GM19463 (cell line): ENCODE measurements at regions not wholly inside any gene's neighbourhood (a gene's known extent, or its start where the extent isn't known, plus 50 kb on each side); places are given as distances from the start of the nearest gene placed in this dataset.
"Not testable (repeated sequence)": the region's sequence is repeated elsewhere in the genome, so short reads cannot be mapped to it uniquely, and the experiment has no call there.

Source experiments
- ATAC-seq: cut with Tn5 transposase; IDR thresholded peaks from one replicate; pipeline ENCODE4 v1.9.1; 2021; ENCODE audit warnings: mild to moderate bottlenecking, moderate library complexity; ENCODE audit not compliant: unreplicated experiment

- not testable (repeated sequence) for ATAC-seq
These were observed 299.4 kb downstream of the BCL2L11 start for GRCh38 chr2:111420074-111420473.

DNA sequence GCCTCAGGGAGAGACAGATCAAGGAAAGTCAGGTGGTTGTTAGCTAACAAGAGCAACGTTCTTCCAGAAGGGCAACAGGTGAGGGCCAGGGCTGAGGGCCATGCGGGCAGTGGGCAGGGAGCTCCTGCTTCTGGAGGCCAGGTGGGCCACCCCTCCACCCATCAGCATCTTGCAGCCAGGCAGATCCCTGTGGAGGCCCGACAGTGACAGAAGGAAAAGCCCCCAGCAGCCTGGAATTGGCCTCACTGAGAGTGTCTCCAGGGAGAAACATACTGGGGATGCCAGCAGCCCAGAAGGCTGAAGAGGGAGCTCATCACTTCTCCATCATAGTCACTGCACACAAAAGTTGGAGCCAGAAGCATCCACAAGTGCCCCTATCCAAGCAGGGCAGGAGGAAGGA lies 300.1 kb downstream of the BCL2L11 start:
- ATAC-seq = not testable (repeated sequence)

DNA sequence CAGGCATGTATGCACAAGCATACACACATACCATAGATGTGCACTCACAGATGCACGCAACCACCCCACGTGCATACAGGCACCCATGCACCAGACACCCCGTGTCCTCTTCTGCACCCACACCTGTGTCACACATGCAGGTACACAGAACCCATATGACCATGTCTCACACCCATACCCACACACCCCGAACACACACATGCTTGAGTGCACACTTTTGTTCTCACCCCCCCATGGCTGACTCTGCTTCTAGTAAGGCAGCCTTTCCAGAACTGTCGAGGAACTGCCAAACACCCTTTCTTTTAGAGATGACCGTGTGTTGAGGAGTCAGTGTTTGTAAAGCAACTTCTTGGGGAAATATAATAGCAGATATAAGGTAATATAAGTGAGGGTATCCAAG lies 301.2 kb downstream of the BCL2L11 start:
- ATAC-seq = not testable (repeated sequence)

- not testable (repeated sequence) for ATAC-seq
These were observed 301.8 kb downstream of the BCL2L11 start for GRCh38 chr2:111422562-111422961.

GRCh38 chr2:111423184-111423583 lies 302.5 kb downstream of the BCL2L11 start:
- ATAC-seq = not testable (repeated sequence)

DNA sequence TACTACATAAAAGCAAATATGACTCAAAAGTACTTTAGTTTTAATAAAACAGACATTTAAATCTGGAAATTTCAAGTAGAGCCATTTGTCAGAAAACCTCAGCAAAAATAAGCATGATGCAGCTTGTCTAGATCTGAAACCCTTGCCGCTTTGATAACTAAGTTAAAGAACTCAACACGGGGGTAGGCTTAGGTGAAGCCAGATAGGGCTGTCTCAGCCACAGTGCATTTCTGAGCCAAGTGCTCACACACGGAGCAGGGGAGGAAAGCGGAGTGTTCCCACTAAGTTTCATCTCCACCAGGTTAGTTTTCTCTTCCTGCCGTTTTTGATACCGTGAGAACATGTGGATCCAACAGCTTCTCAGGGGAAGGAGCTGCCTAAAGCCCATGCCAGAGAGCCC lies 303.5 kb downstream of the BCL2L11 start:
- not testable (repeated sequence) for ATAC-seq

DNA sequence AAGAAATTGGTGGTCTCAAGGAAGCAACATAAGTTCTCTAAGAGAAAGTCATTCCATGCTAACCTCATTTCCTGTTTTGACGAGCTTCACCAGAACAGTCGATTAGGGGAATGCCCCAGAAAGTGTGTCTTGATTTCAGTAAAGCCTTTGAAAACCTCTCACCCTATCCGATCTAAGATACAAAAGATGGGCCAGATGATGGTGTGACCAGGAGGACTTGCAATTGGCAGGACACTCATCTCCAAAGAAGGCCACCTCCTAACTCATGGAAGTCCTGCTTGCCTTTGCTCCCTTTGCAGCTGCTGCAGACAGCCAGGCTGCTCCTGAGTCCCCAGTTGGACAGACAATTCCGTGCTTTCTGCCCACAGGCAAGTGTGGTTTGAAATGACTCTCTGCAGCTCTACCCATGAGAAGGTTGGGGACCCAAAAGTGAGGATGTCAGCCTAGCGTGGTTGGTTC lies 304.2 kb downstream of the BCL2L11 start:
- ATAC-seq = not testable (repeated sequence)

DNA sequence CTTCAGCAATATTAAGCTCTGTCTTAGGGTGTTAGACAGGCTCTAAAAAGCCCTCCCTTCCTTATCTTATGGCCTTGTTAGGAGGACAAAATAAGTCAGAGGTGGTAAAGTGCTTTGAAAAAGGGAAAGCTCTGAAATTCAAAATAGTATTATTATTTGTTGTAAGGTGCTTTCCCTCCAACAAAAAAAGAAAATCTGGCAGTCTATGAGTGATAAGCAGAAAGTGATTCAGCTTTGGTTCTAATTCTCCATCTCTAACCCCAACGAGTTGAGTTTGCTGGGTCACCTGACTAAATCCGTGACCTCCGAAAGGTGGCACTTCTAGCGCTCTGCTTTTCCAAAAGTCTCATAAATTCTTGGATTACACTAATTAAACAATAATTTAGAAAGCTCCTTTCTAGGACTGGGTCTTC lies 305.1 kb downstream of the BCL2L11 start:
- peak; percentile 41 for ATAC-seq

DNA sequence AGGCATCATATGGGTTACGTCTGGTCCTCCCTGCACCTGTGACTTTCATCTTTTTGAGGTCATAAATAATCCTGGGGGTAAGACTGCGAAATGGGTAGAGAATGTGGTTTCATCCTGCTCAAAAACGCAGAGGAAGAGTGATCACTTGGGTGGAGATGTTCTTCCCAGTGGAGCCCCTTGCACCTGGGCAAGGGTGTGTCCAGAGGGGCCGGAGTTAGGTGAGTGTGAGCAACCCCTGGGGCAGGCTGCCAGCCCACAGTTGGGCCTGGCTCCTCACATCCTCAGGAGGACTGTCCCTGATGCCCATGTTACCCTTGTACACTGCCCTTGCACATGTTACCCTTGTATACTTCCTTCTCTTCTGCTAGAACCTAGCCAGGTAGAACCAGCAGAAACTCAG lies 306.6 kb downstream of the BCL2L11 start:
- not testable (repeated sequence) for ATAC-seq

DNA sequence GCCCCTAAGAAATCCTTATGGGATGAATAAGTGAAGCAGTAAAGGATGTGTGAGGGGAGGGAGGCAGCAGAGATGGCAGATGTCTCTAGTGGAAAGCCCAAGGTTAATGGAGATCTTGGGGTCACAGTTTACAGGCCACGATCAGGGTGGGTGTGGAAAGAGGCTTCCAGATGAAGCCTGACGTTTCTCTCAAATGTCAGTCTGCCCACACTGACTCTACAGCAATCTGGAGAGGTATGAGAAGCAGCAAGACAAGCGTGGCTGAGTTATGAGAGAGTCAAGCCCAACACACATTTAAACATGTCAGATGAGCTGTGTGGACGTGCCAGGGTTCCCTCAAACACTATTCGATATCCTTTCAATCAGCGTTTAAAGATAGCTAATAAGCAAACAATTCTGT lies 308.2 kb downstream of the BCL2L11 start:
- ATAC-seq = not testable (repeated sequence)

GRCh38 chr2:111429353-111429752 lies 308.6 kb downstream of the BCL2L11 start:
- not testable (repeated sequence) for ATAC-seq

GRCh38 chr2:111430817-111431661 lies 310.3 kb downstream of the BCL2L11 start:
- peak; percentile 45 for ATAC-seq

- ATAC-seq = not testable (repeated sequence)
These were observed 311.7 kb downstream of the BCL2L11 start for GRCh38 chr2:111432423-111432822.

GRCh38 chr2:111432916-111433499 lies 312.3 kb downstream of the BCL2L11 start:
- ATAC-seq = not testable (repeated sequence)

DNA sequence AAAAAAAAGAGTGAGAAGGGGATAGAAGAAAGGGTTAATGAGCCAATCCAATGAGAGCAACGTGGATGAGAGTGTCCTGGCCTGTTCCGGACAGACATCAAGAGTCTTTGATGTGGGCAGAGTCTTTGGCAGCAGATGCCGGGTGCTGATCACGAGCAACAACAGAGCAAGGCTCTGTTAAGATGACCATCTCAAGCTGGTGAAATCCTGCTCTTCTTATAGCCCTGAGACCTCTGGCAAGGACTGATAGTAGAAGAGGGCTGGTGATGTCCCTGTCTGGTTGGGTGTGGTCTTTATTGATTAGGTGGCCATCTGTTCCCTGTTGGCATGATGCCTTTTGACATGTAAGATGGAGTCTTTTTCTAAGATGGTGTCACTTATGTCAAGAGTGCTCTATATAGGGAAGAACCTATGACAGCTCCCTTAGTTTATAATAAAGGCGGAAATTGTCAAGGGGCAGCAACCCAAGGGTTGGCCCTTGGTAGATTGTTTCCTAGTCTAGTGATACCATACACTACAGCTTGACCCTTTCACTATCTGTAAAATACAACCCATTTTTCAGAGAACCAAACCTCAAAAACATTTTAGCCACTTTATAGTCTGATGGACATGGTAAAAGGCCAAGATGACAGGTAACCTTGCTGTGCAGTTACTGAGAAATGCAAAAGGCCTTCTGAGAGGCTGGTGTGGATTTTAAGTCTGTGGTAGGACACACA lies 313.3 kb downstream of the BCL2L11 start:
- ATAC-seq = not testable (repeated sequence)

DNA sequence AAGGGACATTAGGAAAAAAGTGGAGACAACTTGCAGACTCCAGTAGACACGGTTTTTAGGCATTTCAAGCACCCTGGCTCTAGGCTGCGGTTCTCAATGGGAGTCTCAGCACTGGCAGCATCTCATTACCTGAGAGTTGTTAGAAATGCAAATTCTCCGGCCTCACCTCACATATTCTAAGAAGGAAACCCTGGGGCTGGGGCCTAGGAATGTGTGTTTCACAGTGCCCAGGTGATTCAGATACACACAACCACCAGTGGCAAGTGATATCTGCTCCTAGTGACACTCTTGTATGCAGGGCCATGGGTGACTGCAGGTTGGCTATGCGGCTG lies 313.9 kb downstream of the BCL2L11 start:
- not testable (repeated sequence) for ATAC-seq

GRCh38 chr2:111435553-111436310 lies 315.0 kb downstream of the BCL2L11 start:
- ATAC-seq = not testable (repeated sequence)

GRCh38 chr2:111436411-111436810 lies 315.7 kb downstream of the BCL2L11 start:
- peak; percentile 73 for ATAC-seq

DNA sequence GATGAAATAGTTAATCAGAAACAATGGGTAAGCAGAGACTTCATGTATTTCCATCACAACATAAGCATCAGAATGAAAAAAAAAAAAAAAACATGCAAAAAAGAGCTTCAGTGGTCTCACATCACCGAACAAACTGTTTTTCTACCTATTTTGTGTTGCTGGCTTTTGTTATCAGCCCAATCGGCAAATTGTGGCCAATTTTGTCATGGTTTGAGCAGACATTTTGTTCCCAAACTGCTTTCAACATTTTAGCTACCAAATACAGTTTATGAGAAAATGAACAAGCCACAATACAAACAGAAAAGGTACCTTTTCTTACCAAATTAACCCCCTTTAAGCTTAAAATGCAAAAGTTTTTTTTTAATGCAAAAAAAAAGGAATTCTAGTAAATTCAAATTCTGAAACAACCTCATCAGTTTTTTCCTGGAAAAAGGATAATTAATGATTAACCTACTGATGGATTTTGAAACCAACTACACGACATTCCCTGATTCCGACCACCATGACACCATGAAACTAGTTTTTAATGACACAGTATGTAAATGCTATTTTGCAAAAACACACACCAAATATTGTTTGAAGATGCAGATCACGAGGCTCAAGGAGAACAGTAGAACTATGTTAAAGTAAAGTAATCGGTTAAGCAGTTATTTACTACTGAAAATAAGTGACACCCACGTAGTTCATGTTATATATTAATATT lies 316.7 kb downstream of the BCL2L11 start:
- not testable (repeated sequence) for ATAC-seq

- ATAC-seq = not testable (repeated sequence)
These were observed 317.4 kb downstream of the BCL2L11 start for GRCh38 chr2:111438161-111438560.
